CD14-positive monocyte (primary cell): ENCODE measurements at regions not wholly inside any gene's neighbourhood (a gene's known extent, or its start where the extent isn't known, plus 50 kb on each side); places are given as distances from the start of the nearest gene placed in this dataset.

ENCODE experiments used
- DNase-seq, 3 donors: peaks; one replicate each; pipeline ENCODE4 v3.0.0-alpha.2; 2011 to 2022
- H2AFZ ChIP-seq: 2 replicates; pipeline ENCODE4 v1.6.0; 2012; ENCODE audit warnings: mild to moderate bottlenecking, low read depth, low read length, inconsistent platforms; ENCODE audit not compliant: insufficient read depth, poor library complexity, severe bottlenecking
- H3K27ac ChIP-seq, 2 donors: 1 replicate in 1 of 2; 2 replicates in 1 of 2; pipeline ENCODE4 v1.5.1; 2012 to 2013; ENCODE audit warnings: low read length in 2 of 2, control low read depth in 1 of 2, inconsistent platforms in 1 of 2, low read depth in 1 of 2, mild to moderate bottlenecking in 1 of 2
- H3K27me3 ChIP-seq, 2 donors: one replicate each; pipeline versions ENCODE4 v1.6.0 to v1.6.1; 2011 to 2013; ENCODE audit warnings: low read length in 2 of 2; ENCODE audit not compliant: control insufficient read depth in 2 of 2, insufficient read depth in 2 of 2
- H3K36me3 ChIP-seq, 2 donors: replicated peaks in 1 of 2; 1 replicate in 1 of 2; 2 replicates in 1 of 2; pipeline versions ENCODE4 v1.5.1 to v1.6.1; 2012 to 2013; ENCODE audit warnings: low read length in 2 of 2, control low read depth in 1 of 2, inconsistent platforms in 1 of 2, mild to moderate bottlenecking in 1 of 2; ENCODE audit not compliant: insufficient read depth in 2 of 2, control insufficient read depth in 1 of 2
- H3K4me1 ChIP-seq, 2 donors: 1 replicate in 1 of 2; 2 replicates in 1 of 2; pipeline versions ENCODE4 v1.5.1 to v1.6.1; 2012 to 2013; ENCODE audit warnings: low read length in 2 of 2, control low read depth in 1 of 2, inconsistent platforms in 1 of 2, mild to moderate bottlenecking in 1 of 2, moderate library complexity in 1 of 2; ENCODE audit not compliant: insufficient read depth in 2 of 2, control insufficient read depth in 1 of 2
- H3K4me2 ChIP-seq: replicated peaks from 2 replicates; pipeline ENCODE3; 2012; ENCODE audit warnings: low read length, moderate library complexity, mild to moderate bottlenecking; ENCODE audit not compliant: poor library complexity, severe bottlenecking; ENCODE audit errors: extremely low read depth
- H3K4me3 ChIP-seq, 3 experiments: fragments of 200-600 bp in 1 of 3; sonication (generic) in 1 of 3; replicated peaks in 1 of 3; 1 replicate in 2 of 3; 2 replicates in 1 of 3; pipeline ENCODE4 v1.5.1; 2011 to 2013; ENCODE audit warnings: low read length in 3 of 3, mild to moderate bottlenecking in 3 of 3, control low read depth in 2 of 3, low read depth in 2 of 3, inconsistent platforms in 1 of 3, moderate library complexity in 1 of 3
- H3K79me2 ChIP-seq: 2 replicates; pipeline ENCODE4 v1.6.0; 2012; ENCODE audit warnings: mild to moderate bottlenecking, control low read depth, inconsistent platforms, low read length, moderate library complexity; ENCODE audit not compliant: insufficient read depth
- H3K9ac ChIP-seq: 2 replicates; pipeline ENCODE4 v1.6.0; 2017; ENCODE audit warnings: low read length, mild to moderate bottlenecking; ENCODE audit not compliant: insufficient read depth, poor library complexity, severe bottlenecking
- H3K9me3 ChIP-seq, 2 donors: replicated peaks in 1 of 2; 1 replicate in 1 of 2; 2 replicates in 1 of 2; pipeline versions ENCODE4 v1.5.1 to v1.6.1; 2012 to 2013; ENCODE audit warnings: low read length in 2 of 2, control low read depth in 1 of 2; ENCODE audit not compliant: control insufficient read depth in 1 of 2, insufficient read depth in 1 of 2
- H4K20me1 ChIP-seq: 2 replicates; pipeline ENCODE4 v1.6.0; 2012; ENCODE audit warnings: mild to moderate bottlenecking, low read length, control low read depth, moderate library complexity; ENCODE audit not compliant: insufficient read depth
- H3K27ac Mint-ChIP-seq, 7 donors: one replicate each; pipeline ENCODE4 v1.8.0; 2020; ENCODE audit warnings: mild to moderate bottlenecking in 7 of 7, mixed read lengths in 7 of 7, moderate library complexity in 6 of 7, inconsistent platforms in 2 of 7
- H3K27me3 Mint-ChIP-seq, 3 donors: one replicate each; pipeline ENCODE4 v1.8.0; 2021 to 2022; ENCODE audit warnings: low read depth in 3 of 3, mild to moderate bottlenecking in 3 of 3, mixed read lengths in 3 of 3, moderate library complexity in 3 of 3, inconsistent platforms in 1 of 3
- H3K36me3 Mint-ChIP-seq, 2 donors: one replicate each; pipeline ENCODE4 v1.8.0; 2020; ENCODE audit warnings: mixed read lengths in 2 of 2, inconsistent platforms in 1 of 2, mild to moderate bottlenecking in 1 of 2
- H3K4me1 Mint-ChIP-seq: one replicate; pipeline ENCODE4 v1.8.0; 2020; ENCODE audit warnings: mild to moderate bottlenecking, mixed read lengths
- H3K4me3 Mint-ChIP-seq, 2 donors: one replicate each; pipeline ENCODE4 v1.8.0; 2020; ENCODE audit warnings: mild to moderate bottlenecking in 2 of 2, mixed read lengths in 2 of 2, moderate library complexity in 1 of 2
- H3K9me3 Mint-ChIP-seq, 7 donors: one replicate each; pipeline ENCODE4 v1.8.0; 2020 to 2022; ENCODE audit warnings: mixed read lengths in 7 of 7, mild to moderate bottlenecking in 6 of 7, moderate library complexity in 6 of 7, inconsistent platforms in 2 of 7
- CTCF ChIP-seq: fragments of 200-600 bp; IDR thresholded peaks from one replicate; pipeline ENCODE4 v1.8.0; 2022; ENCODE audit warnings: antibody characterized with exemption, mild to moderate bottlenecking
- WGBS: methylation state at CpG from one replicate; pipeline ENCODE4 v1.1.5; 2013; ENCODE audit warnings: missing lambda C conversion rate; ENCODE audit not compliant: insufficient coverage; 5-methylcytosine and 5-hydroxymethylcytosine counted together
- intact Hi-C, 2 donors: fragments of 100-400 bp; cut with micrococcal nuclease; formaldehyde crosslinking; loops; one replicate each; pipeline versions ENCODE4 v1.15.0 to v1.15.1; 2023

- H3K4me1 ChIP-seq, result no peaks in the 10 kb centered on the region
- H2AFZ ChIP-seq, result no peak overlapping the region
- H3K4me3 ChIP-seq, result no peak overlapping the region
- no peak for TF ChIP-seq CTCF
- no peaks in the 10 kb centered on the region for H3K9me3 ChIP-seq
- H3K9ac ChIP-seq, result no peak overlapping the region
- Mint-ChIP-seq H3K4me1 (no peaks in the 10 kb centered on the region), H3K36me3 (no peaks in the 10 kb centered on the region), H3K9me3 (no peaks in the 10 kb centered on the region), H3K27me3 (peaks cover 7 to 14% (median 11%) of the 10 kb centered on the region in 3 donors), H3K27ac (no peak overlapping the region), H3K4me3 (no peak overlapping the region)
- intact Hi-C loops, result no loop called here
- H3K79me2 ChIP-seq, result no peaks in the 10 kb centered on the region
- no peak overlapping the region for H3K4me2 ChIP-seq
- no peaks in the 10 kb centered on the region for H3K27me3 ChIP-seq
- H4K20me1 ChIP-seq, result no peaks in the 10 kb centered on the region
- no peaks in the 10 kb centered on the region for H3K36me3 ChIP-seq
- no peak for DNase-seq
- 78% methylated on average over 2 of the region's 3 CpGs for WGBS
- no peak overlapping the region for H3K27ac ChIP-seq
Measured at GRCh38 chr1:37399830-37400464, 74.4 kb upstream of the ZC3H12A start.

GRCh38 chr1:37400466-37401225 lies 73.7 kb upstream of the ZC3H12A start:
- Histone ChIP-seq H3K4me2 (no peak overlapping the region), H3K4me3 (no peak overlapping the region), H3K36me3 (no peaks in the 10 kb centered on the region), H2AFZ (no peak overlapping the region), H3K27me3 (no peaks in the 10 kb centered on the region), H3K4me1 (no peaks in the 10 kb centered on the region), H3K27ac (no peak overlapping the region), H3K79me2 (no peaks in the 10 kb centered on the region), H4K20me1 (no peaks in the 10 kb centered on the region), H3K9ac (no peak overlapping the region), H3K9me3 (no peaks in the 10 kb centered on the region)
- H3K27ac Mint-ChIP-seq, result no peak overlapping the region
- no peaks in the 10 kb centered on the region for H3K4me1 Mint-ChIP-seq
- WGBS, result 89% methylated on average over 17 of the region's 21 CpGs
- H3K4me3 Mint-ChIP-seq, result no peak overlapping the region
- H3K27me3 Mint-ChIP-seq, result peaks cover 6 to 9% (median 6%) of the 10 kb centered on the region in 3 donors
- intact Hi-C loops, result no loop called here
- TF ChIP-seq CTCF, result no peak
- H3K36me3 Mint-ChIP-seq, result no peaks in the 10 kb centered on the region
- DNase-seq, result no peak
- H3K9me3 Mint-ChIP-seq, result no peaks in the 10 kb centered on the region
